Liver (tissue), 8 donors: ENCODE measurements at regions not wholly inside any gene's neighbourhood (a gene's known extent, or its start where the extent isn't known, plus 50 kb on each side); places are given as distances from the start of the nearest gene placed in this dataset.

Source experiments
- DNase-seq: peaks from one replicate; pipeline ENCODE4 v3.0.0-alpha.2; 2017; ENCODE audit warnings: low spot score
- H3K27ac ChIP-seq, 2 donors: one replicate each; pipeline ENCODE4 v1.7.0; 2013; ENCODE audit warnings: inconsistent platforms in 2 of 2, low read length in 2 of 2, control low read depth in 1 of 2, low read depth in 1 of 2, mild to moderate bottlenecking in 1 of 2
- H3K27me3 ChIP-seq, 4 donors: one replicate each; pipeline versions ENCODE4 v1.6.1 to v1.7.0; 2013; ENCODE audit warnings: low read length in 3 of 4, inconsistent platforms in 1 of 4, mild to moderate bottlenecking in 1 of 4, moderate library complexity in 1 of 4; ENCODE audit not compliant: control insufficient read depth in 4 of 4, insufficient read depth in 4 of 4
- H3K36me3 ChIP-seq, 4 donors: one replicate each; pipeline versions ENCODE4 v1.6.1 to v1.7.0; 2013; ENCODE audit warnings: low read length in 3 of 4, mild to moderate bottlenecking in 3 of 4, low read depth in 1 of 4, moderate library complexity in 1 of 4; ENCODE audit not compliant: control insufficient read depth in 4 of 4, insufficient read depth in 3 of 4
- H3K4me1 ChIP-seq, 4 donors: one replicate each; pipeline versions ENCODE4 v1.6.1 to v1.7.0; 2013; ENCODE audit warnings: low read length in 3 of 4, mild to moderate bottlenecking in 3 of 4, moderate library complexity in 1 of 4; ENCODE audit not compliant: control insufficient read depth in 4 of 4, insufficient read depth in 4 of 4
- H3K4me3 ChIP-seq, 3 donors: one replicate each; pipeline versions ENCODE4 v1.6.1 to v1.7.0; 2013; ENCODE audit warnings: low read length in 3 of 3, control low read depth in 1 of 3, low read depth in 1 of 3, mild to moderate bottlenecking in 1 of 3
- H3K9ac ChIP-seq, 2 donors: one replicate each; pipeline ENCODE4 v1.7.0; 2013; ENCODE audit warnings: low read length in 2 of 2, mild to moderate bottlenecking in 2 of 2, moderate library complexity in 2 of 2, control low read depth in 1 of 2, low read depth in 1 of 2
- H3K9me3 ChIP-seq, 4 donors: one replicate each; pipeline versions ENCODE4 v1.6.1 to v1.7.0; 2013; ENCODE audit warnings: low read length in 3 of 4; ENCODE audit not compliant: control insufficient read depth in 4 of 4
- EGR1 ChIP-seq, 2 donors: IDR thresholded peaks; 2 replicates each; pipeline ENCODE4 v1.6.1; 2016 to 2018; ENCODE audit warnings: antibody characterized with exemption in 2 of 2, low read depth in 2 of 2
- FOXA1 ChIP-seq: IDR thresholded peaks from 2 replicates; pipeline ENCODE4 v1.6.1; 2016; ENCODE audit warnings: antibody characterized with exemption
- FOXA2 ChIP-seq: IDR thresholded peaks from 2 replicates; pipeline ENCODE4 v1.6.1; 2016; ENCODE audit warnings: antibody characterized with exemption
- GABPA ChIP-seq, 2 donors: IDR thresholded peaks in 1 of 2; conservative IDR thresholded peaks in 1 of 2; 2 replicates each; pipeline ENCODE4 v1.6.1; 2016; ENCODE audit warnings: antibody characterized with exemption in 2 of 2, mild to moderate bottlenecking in 1 of 2, moderate library complexity in 1 of 2
- HNF4A ChIP-seq, 2 donors: conservative IDR thresholded peaks; 2 replicates each; pipeline ENCODE4 v1.6.1; 2016; ENCODE audit warnings: antibody characterized with exemption in 2 of 2, mild to moderate bottlenecking in 2 of 2
- JUND ChIP-seq, 2 donors: IDR thresholded peaks; 2 replicates each; pipeline ENCODE4 v1.6.1; 2016; ENCODE audit warnings: antibody characterized with exemption in 2 of 2
- RAD21 ChIP-seq, 2 donors: IDR thresholded peaks; 2 replicates each; pipeline ENCODE4 v1.6.1; 2016; ENCODE audit warnings: antibody characterized with exemption in 2 of 2, mild to moderate bottlenecking in 2 of 2
- RXRA ChIP-seq, 2 donors: IDR thresholded peaks; 2 replicates each; pipeline ENCODE4 v1.6.1; 2017 to 2018; ENCODE audit warnings: antibody characterized with exemption in 2 of 2, mild to moderate bottlenecking in 1 of 2
- SP1 ChIP-seq: IDR thresholded peaks from 2 replicates; pipeline ENCODE4 v1.6.1; 2018; ENCODE audit warnings: antibody characterized with exemption, mild to moderate bottlenecking
- TAF1 ChIP-seq: conservative IDR thresholded peaks from 2 replicates; pipeline ENCODE4 v1.6.1; 2016; ENCODE audit warnings: antibody characterized with exemption, mild to moderate bottlenecking
- WGBS: extraction: QIAGEN DNeasy Blood & Tissue Kit; methylation state at CpG from one replicate; pipeline ENCODE4 v1.1.7; 2013; 5-methylcytosine and 5-hydroxymethylcytosine counted together
- TF ChIP-seq, protein P1 (sequence below): IDR thresholded peaks from 2 replicates; pipeline ENCODE4 v1.6.1; 2016; ENCODE audit warnings: antibody characterized with exemption, mild to moderate bottlenecking
- TF ChIP-seq, protein P2 (sequence below): IDR thresholded peaks from 2 replicates; pipeline ENCODE4 v1.6.1; 2016; ENCODE audit warnings: antibody characterized with exemption
- TF ChIP-seq, protein P3 (sequence below): IDR thresholded peaks from 2 replicates; pipeline ENCODE4 v1.6.1; 2016; ENCODE audit warnings: antibody characterized with exemption
- TF ChIP-seq, protein P4 (sequence below): fragments of 150-350 bp; IDR thresholded peaks from 2 replicates; pipeline ENCODE4 v1.5.1; 2017; ENCODE audit warnings: improper control_type of control experiment, low read depth, low read length; ENCODE audit not compliant: missing input control
- TF ChIP-seq, protein P5 (sequence below): IDR thresholded peaks from 2 replicates; pipeline ENCODE4 v1.6.1; 2016; ENCODE audit warnings: antibody characterized with exemption
- donor health status: healthy.
- donor health status: healthy.
- donor health status: healthy.
- donor health status: healthy.
- donor health status: healthy.

DNA sequence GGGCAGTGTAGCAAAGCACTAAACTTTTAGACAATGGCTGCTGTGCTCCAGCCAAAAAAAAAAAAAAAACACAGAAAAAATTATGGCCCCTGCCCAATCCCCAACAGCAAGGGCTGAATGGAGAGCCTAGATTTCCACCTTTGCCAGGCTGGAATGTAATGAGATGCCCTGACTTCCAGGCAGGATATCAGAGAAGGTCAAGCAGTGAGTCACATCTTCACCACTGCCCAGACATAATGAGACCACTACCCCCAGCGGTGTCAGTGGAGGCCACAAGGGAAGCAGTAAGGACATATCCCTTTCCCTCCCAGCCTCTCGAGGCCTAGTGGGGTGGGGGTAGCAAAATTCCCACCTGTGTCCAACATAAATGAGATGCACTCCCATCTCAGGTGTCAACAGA is 216.3 kb upstream of the LEF1 start (continued):
- TF ChIP-seq GABPA (IDR thresholded peaks at IDR 0.05 in 1 of 2, conservative IDR thresholded peaks at IDR 0.05 in 1 of 2) = no peak

DNA sequence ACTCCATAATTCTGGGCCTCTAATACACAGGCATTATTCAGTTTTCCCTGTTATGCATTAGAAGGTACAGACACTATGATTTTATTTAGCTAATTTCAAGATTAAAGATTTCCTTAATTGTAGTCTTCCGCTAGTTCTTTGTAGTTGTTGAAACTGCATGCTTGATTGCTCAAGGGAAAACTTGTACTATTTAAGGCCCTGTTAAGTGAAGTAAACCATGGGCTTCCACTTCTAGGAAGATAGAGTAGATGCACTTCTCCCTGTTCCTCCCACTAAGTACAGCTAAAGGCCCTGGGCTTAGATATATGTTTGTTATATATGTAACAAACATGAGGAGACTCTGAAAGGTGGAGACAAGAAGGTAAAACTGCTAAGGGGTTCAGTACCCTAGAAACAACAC is 215.8 kb upstream of the LEF1 start:
- no peaks in the 10 kb centered on the region for H3K9me3 ChIP-seq
- peaks cover 0 to 2% (median 0%) of the 10 kb centered on the region in 4 donors for H3K4me1 ChIP-seq
- H3K9ac ChIP-seq = no peak overlapping the region
- WGBS = 94% methylated on average over 1 of the region's 1 CpG
- no peak for DNase-seq
- TF ChIP-seq FOXA1 (no peak), RAD21 (IDR thresholded peaks at IDR 0.05) (no peak), GABPA (IDR thresholded peaks at IDR 0.05 in 1 of 2, conservative IDR thresholded peaks at IDR 0.05 in 1 of 2) (no peak), HNF4A (conservative IDR thresholded peaks at IDR 0.05) (no peak), SP1 (no peak), JUND (IDR thresholded peaks at IDR 0.05) (no peak), FOXA2 (no peak)
- TF ChIP-seq, protein P1, sequence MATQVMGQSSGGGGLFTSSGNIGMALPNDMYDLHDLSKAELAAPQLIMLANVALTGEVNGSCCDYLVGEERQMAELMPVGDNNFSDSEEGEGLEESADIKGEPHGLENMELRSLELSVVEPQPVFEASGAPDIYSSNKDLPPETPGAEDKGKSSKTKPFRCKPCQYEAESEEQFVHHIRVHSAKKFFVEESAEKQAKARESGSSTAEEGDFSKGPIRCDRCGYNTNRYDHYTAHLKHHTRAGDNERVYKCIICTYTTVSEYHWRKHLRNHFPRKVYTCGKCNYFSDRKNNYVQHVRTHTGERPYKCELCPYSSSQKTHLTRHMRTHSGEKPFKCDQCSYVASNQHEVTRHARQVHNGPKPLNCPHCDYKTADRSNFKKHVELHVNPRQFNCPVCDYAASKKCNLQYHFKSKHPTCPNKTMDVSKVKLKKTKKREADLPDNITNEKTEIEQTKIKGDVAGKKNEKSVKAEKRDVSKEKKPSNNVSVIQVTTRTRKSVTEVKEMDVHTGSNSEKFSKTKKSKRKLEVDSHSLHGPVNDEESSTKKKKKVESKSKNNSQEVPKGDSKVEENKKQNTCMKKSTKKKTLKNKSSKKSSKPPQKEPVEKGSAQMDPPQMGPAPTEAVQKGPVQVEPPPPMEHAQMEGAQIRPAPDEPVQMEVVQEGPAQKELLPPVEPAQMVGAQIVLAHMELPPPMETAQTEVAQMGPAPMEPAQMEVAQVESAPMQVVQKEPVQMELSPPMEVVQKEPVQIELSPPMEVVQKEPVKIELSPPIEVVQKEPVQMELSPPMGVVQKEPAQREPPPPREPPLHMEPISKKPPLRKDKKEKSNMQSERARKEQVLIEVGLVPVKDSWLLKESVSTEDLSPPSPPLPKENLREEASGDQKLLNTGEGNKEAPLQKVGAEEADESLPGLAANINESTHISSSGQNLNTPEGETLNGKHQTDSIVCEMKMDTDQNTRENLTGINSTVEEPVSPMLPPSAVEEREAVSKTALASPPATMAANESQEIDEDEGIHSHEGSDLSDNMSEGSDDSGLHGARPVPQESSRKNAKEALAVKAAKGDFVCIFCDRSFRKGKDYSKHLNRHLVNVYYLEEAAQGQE = no peak
- TF ChIP-seq, protein P2, sequence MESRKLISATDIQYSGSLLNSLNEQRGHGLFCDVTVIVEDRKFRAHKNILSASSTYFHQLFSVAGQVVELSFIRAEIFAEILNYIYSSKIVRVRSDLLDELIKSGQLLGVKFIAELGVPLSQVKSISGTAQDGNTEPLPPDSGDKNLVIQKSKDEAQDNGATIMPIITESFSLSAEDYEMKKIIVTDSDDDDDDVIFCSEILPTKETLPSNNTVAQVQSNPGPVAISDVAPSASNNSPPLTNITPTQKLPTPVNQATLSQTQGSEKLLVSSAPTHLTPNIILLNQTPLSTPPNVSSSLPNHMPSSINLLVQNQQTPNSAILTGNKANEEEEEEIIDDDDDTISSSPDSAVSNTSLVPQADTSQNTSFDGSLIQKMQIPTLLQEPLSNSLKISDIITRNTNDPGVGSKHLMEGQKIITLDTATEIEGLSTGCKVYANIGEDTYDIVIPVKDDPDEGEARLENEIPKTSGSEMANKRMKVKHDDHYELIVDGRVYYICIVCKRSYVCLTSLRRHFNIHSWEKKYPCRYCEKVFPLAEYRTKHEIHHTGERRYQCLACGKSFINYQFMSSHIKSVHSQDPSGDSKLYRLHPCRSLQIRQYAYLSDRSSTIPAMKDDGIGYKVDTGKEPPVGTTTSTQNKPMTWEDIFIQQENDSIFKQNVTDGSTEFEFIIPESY = no peak
- TF ChIP-seq, protein P3, sequence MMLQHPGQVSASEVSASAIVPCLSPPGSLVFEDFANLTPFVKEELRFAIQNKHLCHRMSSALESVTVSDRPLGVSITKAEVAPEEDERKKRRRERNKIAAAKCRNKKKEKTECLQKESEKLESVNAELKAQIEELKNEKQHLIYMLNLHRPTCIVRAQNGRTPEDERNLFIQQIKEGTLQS = no peak
- TF ChIP-seq, protein P4, sequence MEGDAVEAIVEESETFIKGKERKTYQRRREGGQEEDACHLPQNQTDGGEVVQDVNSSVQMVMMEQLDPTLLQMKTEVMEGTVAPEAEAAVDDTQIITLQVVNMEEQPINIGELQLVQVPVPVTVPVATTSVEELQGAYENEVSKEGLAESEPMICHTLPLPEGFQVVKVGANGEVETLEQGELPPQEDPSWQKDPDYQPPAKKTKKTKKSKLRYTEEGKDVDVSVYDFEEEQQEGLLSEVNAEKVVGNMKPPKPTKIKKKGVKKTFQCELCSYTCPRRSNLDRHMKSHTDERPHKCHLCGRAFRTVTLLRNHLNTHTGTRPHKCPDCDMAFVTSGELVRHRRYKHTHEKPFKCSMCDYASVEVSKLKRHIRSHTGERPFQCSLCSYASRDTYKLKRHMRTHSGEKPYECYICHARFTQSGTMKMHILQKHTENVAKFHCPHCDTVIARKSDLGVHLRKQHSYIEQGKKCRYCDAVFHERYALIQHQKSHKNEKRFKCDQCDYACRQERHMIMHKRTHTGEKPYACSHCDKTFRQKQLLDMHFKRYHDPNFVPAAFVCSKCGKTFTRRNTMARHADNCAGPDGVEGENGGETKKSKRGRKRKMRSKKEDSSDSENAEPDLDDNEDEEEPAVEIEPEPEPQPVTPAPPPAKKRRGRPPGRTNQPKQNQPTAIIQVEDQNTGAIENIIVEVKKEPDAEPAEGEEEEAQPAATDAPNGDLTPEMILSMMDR = no peak
- H3K27me3 ChIP-seq = peaks cover 0 to 4% (median 1%) of the 10 kb centered on the region in 4 donors
- H3K36me3 ChIP-seq = no peaks in the 10 kb centered on the region
- no peak overlapping the region for H3K27ac ChIP-seq
- H3K4me3 ChIP-seq = no peak overlapping the region

DNA sequence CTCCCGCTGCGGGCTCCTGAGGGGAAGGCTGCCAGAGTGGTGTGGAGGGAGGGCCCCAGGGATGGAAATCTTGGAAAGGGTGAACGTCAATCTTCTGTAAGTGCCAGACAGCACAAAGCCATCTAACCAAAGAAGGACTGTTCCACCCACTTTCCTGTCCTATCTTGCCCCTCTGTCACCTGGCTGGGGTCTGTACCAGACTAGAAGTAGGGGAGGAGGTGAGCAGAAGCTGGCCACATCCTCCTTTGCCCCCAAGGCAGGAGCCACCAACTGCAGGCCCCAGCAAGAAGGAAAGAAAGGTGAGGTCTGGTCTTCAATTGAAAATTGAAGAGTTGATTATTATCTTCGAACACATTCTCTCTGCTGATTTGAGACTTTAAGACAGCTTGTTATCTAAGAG is 214.4 kb upstream of the LEF1 start:
- Histone ChIP-seq H3K9me3 (no peaks in the 10 kb centered on the region), H3K4me3 (no peak overlapping the region), H3K4me1 (peaks cover 0 to 2% (median 0%) of the 10 kb centered on the region in 4 donors), H3K27me3 (peaks cover 0 to 4% (median 1%) of the 10 kb centered on the region in 4 donors), H3K9ac (no peak overlapping the region), H3K27ac (no peak overlapping the region), H3K36me3 (no peaks in the 10 kb centered on the region)
- DNase-seq = no peak
- WGBS = 82% methylated on average over 4 of the region's 4 CpGs
- no peak for TF ChIP-seq FOXA2
- no peak for TF ChIP-seq TAF1
- TF ChIP-seq HNF4A (conservative IDR thresholded peaks at IDR 0.05) = no peak
- TF ChIP-seq, protein P3 = no peak
- no peak for TF ChIP-seq EGR1 (IDR thresholded peaks at IDR 0.05; ENCODE audit: low read depth in 2 of 2)
- TF ChIP-seq, protein P4 = no peak
- TF ChIP-seq, protein P1 = no peak
- TF ChIP-seq GABPA (IDR thresholded peaks at IDR 0.05 in 1 of 2, conservative IDR thresholded peaks at IDR 0.05 in 1 of 2) = no peak
- no peak for TF ChIP-seq RAD21 (IDR thresholded peaks at IDR 0.05)
- TF ChIP-seq FOXA1 = no peak
- TF ChIP-seq, protein P5, sequence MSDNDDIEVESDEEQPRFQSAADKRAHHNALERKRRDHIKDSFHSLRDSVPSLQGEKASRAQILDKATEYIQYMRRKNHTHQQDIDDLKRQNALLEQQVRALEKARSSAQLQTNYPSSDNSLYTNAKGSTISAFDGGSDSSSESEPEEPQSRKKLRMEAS = no peak
- TF ChIP-seq RXRA (IDR thresholded peaks at IDR 0.05) = no peak
